ENCODE measurements at regions not wholly inside any gene's neighbourhood (a gene's known extent, or its start where the extent isn't known, plus 50 kb on each side); places are given as distances from the start of the nearest gene placed in this dataset.

DNA sequence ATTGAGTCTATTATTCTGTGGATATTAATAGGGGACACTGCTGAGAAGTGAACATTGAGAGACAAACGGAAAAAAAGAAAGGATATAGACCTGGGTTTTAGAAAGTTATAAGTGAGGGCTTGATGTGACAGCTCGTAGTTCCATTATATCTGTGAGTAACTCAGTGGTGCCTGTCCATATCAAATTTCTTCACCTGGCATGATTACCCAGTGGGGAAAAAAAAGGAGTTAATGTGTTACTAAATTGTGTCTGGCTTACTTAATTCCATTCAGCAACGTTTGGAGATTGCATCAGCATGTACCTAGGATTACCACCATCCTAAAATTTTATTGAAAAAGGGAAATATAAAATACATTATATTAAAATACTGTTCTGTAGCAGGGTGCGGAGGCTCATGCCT lies 1249.9 kb downstream of the SLC16A7 start:
- Histone ChIP-seq H3K79me2 (ENCODE audit: control insufficient read depth, insufficient read depth, low read length) (no peaks in the 10 kb centered on the region), H3K9me1 (ENCODE audit: control insufficient read depth, insufficient read depth, low read length) (no peaks in the 10 kb centered on the region), H2AFZ (ENCODE audit: low read depth, low read length) (no peak overlapping the region), H3K36me3 (ENCODE audit: control insufficient read depth, insufficient read depth, low read length) (no peaks in the 10 kb centered on the region), H3K9ac (ENCODE audit: insufficient read depth in 1 of 2, low read depth in 2 of 2, low read length in 2 of 2) (no peak overlapping the region), H3K4me1 (replicated peaks in 1 of 2; ENCODE audit: control insufficient read depth in 2 of 2, insufficient read depth in 2 of 2, low read length in 2 of 2) (no peaks in the 10 kb centered on the region), H3K4me2 (ENCODE audit: insufficient read depth, low read length) (no peak overlapping the region), H3K9me3 (replicated peaks; ENCODE audit: control insufficient read depth, insufficient read depth, low read depth, low read length) (no peaks in the 10 kb centered on the region), H4K20me1 (replicated peaks; ENCODE audit: control insufficient read depth, insufficient read depth, low read length) (no peaks in the 10 kb centered on the region), H3K27ac (ENCODE audit: extremely low read depth, low read depth, low read length) (no peak overlapping the region), H3K27me3 (ENCODE audit: control insufficient read depth in 2 of 2, insufficient read depth in 2 of 2, low read length in 2 of 2) (no peaks in the 10 kb centered on the region), H3K4me3 (no peak overlapping the region)
- ATAC-seq, result no peak
- intact Hi-C loops (cut with micrococcal nuclease), result no loop called here
- no peak for FAIRE-seq
- 0% methylated on average over 4 of the region's 4 CpGs for WGBS (ENCODE audit: insufficient coverage, low coverage, missing lambda C conversion rate)
- CTCF ChIA-PET (ENCODE audit: low intra/inter-chr PET ratio), result no interaction called here
- no peak for DNase-seq (ENCODE audit: extremely low read depth in 1 of 4, low spot score in 3 of 4)
- no TSS peak for BruUV-seq (replicated peaks)
- in situ Hi-C loops (cut with MboI), result no loop called here
- POLR2A ChIA-PET, result no interaction called here
- TF ChIP-seq BCL6 (CRISPR knock-in tag; IDR thresholded peaks at IDR 0.05), result no peak
- no peak for TF ChIP-seq RFX7 (CRISPR knock-in tag; IDR thresholded peaks at IDR 0.05)
- no peak for TF ChIP-seq ZNF76 (CRISPR knock-in tag; IDR thresholded peaks at IDR 0.05; ENCODE audit: borderline replicate concordance)
- TF ChIP-seq, protein P1, sequence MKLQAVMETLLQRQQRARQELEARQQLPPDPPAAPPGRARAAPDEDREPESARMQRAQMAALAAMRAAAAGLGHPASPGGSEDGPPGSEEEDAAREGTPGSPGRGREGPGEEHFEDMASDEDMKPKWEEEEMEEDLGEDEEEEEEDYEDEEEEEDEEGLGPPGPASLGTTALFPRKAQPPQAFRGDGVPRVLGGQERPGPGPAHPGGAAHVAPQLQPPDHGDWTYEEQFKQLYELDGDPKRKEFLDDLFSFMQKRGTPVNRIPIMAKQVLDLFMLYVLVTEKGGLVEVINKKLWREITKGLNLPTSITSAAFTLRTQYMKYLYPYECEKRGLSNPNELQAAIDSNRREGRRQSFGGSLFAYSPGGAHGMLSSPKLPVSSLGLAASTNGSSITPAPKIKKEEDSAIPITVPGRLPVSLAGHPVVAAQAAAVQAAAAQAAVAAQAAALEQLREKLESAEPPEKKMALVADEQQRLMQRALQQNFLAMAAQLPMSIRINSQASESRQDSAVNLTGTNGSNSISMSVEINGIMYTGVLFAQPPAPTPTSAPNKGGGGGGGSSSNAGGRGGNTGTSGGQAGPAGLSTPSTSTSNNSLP (IDR thresholded peaks at IDR 0.05; ENCODE audit: borderline replicate concordance, low read depth, low read length), result no peak
- TF ChIP-seq, protein P2, sequence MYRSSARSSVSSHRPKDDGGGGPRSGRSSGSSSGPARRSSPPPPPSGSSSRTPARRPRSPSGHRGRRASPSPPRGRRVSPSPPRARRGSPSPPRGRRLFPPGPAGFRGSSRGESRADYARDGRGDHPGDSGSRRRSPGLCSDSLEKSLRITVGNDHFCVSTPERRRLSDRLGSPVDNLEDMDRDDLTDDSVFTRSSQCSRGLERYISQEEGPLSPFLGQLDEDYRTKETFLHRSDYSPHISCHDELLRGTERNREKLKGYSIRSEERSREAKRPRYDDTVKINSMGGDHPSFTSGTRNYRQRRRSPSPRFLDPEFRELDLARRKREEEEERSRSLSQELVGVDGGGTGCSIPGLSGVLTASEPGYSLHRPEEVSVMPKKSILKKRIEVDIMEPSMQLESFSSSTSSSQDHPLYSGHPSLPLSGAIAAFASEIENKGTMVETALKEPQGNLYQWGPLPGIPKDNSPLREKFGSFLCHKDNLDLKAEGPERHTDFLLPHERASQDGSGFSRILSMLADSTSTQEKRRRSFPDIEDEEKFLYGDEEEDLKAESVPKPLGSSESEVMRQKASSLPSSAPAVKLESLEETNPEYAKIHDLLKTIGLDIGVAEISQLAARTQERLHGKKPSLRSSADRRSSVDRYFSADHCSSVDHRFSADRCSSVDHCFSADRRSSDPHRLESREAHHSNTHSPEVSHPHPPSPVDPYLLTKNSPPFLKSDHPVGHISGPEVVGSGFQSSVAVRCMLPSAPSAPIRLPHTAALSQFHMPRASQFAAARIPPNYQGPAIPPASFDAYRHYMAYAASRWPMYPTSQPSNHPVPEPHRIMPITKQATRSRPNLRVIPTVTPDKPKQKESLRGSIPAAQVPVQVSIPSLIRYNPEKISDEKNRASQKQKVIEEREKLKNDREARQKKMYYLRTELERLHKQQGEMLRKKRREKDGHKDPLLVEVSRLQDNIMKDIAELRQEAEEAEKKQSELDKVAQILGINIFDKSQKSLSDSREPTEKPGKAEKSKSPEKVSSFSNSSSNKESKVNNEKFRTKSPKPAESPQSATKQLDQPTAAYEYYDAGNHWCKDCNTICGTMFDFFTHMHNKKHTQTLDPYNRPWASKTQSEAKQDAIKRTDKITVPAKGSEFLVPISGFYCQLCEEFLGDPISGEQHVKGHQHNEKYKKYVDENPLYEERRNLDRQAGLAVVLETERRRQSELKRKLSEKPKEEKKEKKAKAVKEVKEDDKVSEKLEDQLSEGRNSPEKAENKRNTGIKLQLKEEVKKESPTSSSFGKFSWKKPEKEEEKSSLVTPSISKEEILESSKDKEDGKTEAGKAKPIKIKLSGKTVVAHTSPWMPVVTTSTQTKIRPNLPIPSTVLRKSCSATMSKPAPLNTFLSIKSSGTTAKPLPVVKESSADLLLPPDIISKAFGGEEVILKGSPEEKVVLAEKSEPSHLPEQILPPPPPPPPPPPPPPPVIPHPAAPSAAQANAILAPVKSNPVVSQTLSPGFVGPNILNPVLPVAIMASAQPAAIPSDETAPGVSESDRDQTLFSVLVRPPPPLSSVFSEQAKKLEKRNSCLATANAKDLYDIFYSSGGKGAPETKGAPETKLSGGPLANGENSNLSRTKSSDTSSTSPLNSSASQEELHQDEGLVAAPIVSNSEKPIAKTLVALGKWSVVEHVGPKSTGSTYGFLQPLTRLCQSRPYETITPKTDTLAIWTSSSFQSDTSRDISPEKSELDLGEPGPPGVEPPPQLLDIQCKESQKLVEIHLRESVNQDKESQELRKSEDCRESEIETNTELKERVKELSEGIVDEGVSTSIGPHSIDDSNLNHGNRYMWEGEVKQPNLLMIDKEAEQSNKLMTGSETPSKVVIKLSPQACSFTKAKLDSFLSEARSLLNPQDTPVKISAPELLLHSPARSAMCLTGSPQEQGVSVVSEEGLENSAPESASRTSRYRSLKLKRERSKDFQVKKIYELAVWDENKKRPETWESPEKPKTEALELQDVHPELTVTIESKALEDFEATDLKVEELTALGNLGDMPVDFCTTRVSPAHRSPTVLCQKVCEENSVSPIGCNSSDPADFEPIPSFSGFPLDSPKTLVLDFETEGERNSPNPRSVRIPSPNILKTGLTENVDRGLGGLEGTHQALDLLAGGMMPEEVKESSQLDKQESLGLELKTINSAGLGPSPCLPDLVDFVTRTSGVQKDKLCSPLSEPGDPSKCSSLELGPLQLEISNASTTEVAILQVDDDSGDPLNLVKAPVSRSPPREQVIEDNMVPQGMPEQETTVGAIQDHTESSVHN (IDR thresholded peaks at IDR 0.05; ENCODE audit: borderline replicate concordance in 1 of 2, low read depth in 1 of 2), result no peak
- no peak for TF ChIP-seq MTF1 (CRISPR knock-in tag; IDR thresholded peaks at IDR 0.05; ENCODE audit: borderline replicate concordance)
- TF ChIP-seq, protein P3, sequence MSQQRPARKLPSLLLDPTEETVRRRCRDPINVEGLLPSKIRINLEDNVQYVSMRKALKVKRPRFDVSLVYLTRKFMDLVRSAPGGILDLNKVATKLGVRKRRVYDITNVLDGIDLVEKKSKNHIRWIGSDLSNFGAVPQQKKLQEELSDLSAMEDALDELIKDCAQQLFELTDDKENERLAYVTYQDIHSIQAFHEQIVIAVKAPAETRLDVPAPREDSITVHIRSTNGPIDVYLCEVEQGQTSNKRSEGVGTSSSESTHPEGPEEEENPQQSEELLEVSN (IDR thresholded peaks at IDR 0.05; ENCODE audit: borderline replicate concordance in 1 of 2, extremely low read depth in 1 of 2, insufficient read depth in 1 of 2, insufficient read length in 1 of 2, low read depth in 1 of 2, low read length in 1 of 2, poor library complexity in 1 of 2, severe bottlenecking in 1 of 2), result no peak
- TF ChIP-seq GTF2E2 (tag; IDR thresholded peaks at IDR 0.05), result no peak
- no peak for TF ChIP-seq ZFP1 (CRISPR knock-in tag; IDR thresholded peaks at IDR 0.05)
- TF ChIP-seq, protein P4, sequence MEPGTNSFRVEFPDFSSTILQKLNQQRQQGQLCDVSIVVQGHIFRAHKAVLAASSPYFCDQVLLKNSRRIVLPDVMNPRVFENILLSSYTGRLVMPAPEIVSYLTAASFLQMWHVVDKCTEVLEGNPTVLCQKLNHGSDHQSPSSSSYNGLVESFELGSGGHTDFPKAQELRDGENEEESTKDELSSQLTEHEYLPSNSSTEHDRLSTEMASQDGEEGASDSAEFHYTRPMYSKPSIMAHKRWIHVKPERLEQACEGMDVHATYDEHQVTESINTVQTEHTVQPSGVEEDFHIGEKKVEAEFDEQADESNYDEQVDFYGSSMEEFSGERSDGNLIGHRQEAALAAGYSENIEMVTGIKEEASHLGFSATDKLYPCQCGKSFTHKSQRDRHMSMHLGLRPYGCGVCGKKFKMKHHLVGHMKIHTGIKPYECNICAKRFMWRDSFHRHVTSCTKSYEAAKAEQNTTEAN (CRISPR knock-in tag; IDR thresholded peaks at IDR 0.05), result no peak

Data from K562 (cell line).